ENCODE measurements at regions not wholly inside any gene's neighbourhood (a gene's known extent, or its start where the extent isn't known, plus 50 kb on each side); places are given as distances from the start of the nearest gene placed in this dataset.

DNA sequence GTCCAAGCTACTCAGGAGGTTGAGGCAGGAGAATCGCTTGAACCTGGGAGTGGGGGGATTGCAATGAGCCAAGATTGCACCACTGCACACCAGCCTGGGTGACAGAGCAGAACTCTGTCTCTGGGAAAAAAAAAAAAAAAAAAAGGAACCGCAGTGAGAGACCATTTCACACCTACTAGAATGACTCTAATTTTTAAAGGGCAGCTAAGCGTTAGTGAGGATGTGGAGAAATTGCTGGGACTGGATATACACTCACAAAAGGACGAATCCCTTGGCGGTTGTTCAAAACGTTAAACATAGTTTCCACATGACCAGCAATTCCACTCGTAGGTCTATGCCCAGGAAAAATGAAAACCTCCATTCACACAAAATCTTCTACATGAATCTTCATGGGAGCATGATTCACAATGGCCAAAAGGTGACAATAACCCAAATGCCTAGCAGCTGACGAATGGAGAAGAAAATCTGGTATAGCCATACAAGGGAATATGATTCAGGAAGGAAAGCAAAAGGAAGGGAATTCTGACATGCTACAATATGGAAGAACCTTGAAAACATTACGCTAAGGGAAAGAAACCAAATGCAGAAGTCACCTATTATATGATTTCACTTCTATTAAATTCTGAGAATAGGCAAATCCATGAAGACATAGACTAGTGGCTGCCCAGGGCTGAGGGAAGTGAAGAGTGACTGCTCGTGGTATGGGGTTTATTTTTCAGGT lies 127.0 kb downstream of the CHSY1 start:
- Histone ChIP-seq H3K4me3 (ENCODE audit: insufficient read depth, low read depth, low read length) (no peak overlapping the region), H3K79me2 (ENCODE audit: insufficient read depth, low read length) (no peaks in the 10 kb centered on the region), H3K4me2 (ENCODE audit: low read length) (peak overlapping the region; percentile 63), H3K9ac (ENCODE audit: low read length) (peak overlapping the region; percentile 72), H4K20me1 (ENCODE audit: insufficient read depth, low read length) (no peaks in the 10 kb centered on the region), H2AFZ (ENCODE audit: low read depth, low read length) (no peak overlapping the region), H3K36me3 (ENCODE audit: insufficient read depth, low read length) (no peaks in the 10 kb centered on the region), H3K9me3 (ENCODE audit: insufficient read depth, low read depth, low read length) (peaks cover 6% of the 10 kb centered on the region), H3K4me1 (ENCODE audit: insufficient read depth, low read length) (peaks cover 46% of the 10 kb centered on the region), H3K27me3 (ENCODE audit: insufficient read depth, low read length) (no peaks in the 10 kb centered on the region), H3K27ac (ENCODE audit: low read depth, low read length) (peak overlapping the region; percentile 98)
- Mint-ChIP-seq H3K27me3 (ENCODE audit: low read depth, unreplicated experiment) (peaks cover under 1% of the 10 kb centered on the region), H3K4me1 (ENCODE audit: low read depth, unreplicated experiment) (peaks cover 13% of the 10 kb centered on the region), H3K36me3 (ENCODE audit: low read depth, unreplicated experiment) (no peaks in the 10 kb centered on the region), H3K4me3 (ENCODE audit: unreplicated experiment) (no peak overlapping the region), H3K27ac (ENCODE audit: unreplicated experiment) (no peak overlapping the region), H3K9me3 (ENCODE audit: unreplicated experiment) (peaks cover 7% of the 10 kb centered on the region)
- TF ChIP-seq CTCF (IDR thresholded peaks at IDR 0.05; ENCODE audit: insufficient read depth, low read depth, low read length): no peak
- TF ChIP-seq EZH2 (IDR thresholded peaks at IDR 0.05; ENCODE audit: insufficient read depth, low read length): no peak
- peak; percentile 99 for DNase-seq (ENCODE audit: low read depth)
- FAIRE-seq: no peak

DNA sequence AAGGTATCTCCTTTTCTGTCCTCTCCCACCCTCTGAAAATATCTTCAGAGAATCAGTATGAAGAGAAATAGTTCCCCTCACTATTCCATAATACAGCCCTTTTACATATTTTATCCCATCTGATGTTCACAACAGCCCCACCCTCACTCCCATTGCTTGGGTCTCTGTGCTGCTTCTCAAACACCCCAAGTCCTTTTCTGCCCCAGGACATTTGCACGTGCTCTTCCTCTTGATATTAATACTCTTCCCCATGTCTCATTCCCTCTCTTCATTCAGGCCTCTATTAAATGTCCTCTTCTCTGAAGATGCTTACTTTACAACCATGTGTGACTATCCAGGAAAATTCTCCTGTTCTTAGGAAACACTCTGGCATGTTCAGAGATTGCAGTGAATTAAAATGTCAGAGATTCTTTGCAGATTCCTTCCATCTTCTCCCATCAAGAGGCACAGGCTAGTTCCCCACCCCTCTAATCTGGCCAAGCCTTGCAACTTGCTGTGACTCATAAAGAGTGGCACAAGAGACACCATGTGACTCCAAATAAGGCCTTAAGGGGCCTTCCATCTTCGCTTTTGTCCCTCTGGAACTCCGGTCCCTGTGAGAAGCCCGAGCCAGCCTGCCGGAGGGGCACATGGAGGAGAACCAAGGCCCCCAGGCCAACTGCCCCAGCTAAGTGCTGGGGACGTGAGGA lies 128.5 kb downstream of the CHSY1 start:
- Histone ChIP-seq H3K36me3 (ENCODE audit: insufficient read depth, low read length) (no peaks in the 10 kb centered on the region), H2AFZ (ENCODE audit: low read depth, low read length) (no peak overlapping the region), H3K9me3 (ENCODE audit: insufficient read depth, low read depth, low read length) (no peaks in the 10 kb centered on the region), H3K9ac (ENCODE audit: low read length) (no peak overlapping the region), H3K79me2 (ENCODE audit: insufficient read depth, low read length) (no peaks in the 10 kb centered on the region), H4K20me1 (ENCODE audit: insufficient read depth, low read length) (no peaks in the 10 kb centered on the region), H3K27me3 (ENCODE audit: insufficient read depth, low read length) (no peaks in the 10 kb centered on the region), H3K4me2 (ENCODE audit: low read length) (no peak overlapping the region), H3K4me1 (ENCODE audit: insufficient read depth, low read length) (peaks cover 39% of the 10 kb centered on the region), H3K27ac (ENCODE audit: low read depth, low read length) (peak overlapping the region; percentile 98), H3K4me3 (ENCODE audit: insufficient read depth, low read depth, low read length) (no peak overlapping the region)
- TF ChIP-seq EZH2 (IDR thresholded peaks at IDR 0.05; ENCODE audit: insufficient read depth, low read length) (no peak), CTCF (IDR thresholded peaks at IDR 0.05; ENCODE audit: insufficient read depth, low read depth, low read length) (no peak)
- Mint-ChIP-seq H3K27ac (ENCODE audit: unreplicated experiment) (no peak overlapping the region), H3K9me3 (ENCODE audit: unreplicated experiment) (peaks cover 7% of the 10 kb centered on the region), H3K27me3 (ENCODE audit: low read depth, unreplicated experiment) (peaks cover 4% of the 10 kb centered on the region), H3K4me1 (ENCODE audit: low read depth, unreplicated experiment) (peaks cover 13% of the 10 kb centered on the region), H3K4me3 (ENCODE audit: unreplicated experiment) (no peak overlapping the region), H3K36me3 (ENCODE audit: low read depth, unreplicated experiment) (no peaks in the 10 kb centered on the region)
- DNase-seq (ENCODE audit: low read depth) (peak; percentile 61), FAIRE-seq (no peak)

DNA sequence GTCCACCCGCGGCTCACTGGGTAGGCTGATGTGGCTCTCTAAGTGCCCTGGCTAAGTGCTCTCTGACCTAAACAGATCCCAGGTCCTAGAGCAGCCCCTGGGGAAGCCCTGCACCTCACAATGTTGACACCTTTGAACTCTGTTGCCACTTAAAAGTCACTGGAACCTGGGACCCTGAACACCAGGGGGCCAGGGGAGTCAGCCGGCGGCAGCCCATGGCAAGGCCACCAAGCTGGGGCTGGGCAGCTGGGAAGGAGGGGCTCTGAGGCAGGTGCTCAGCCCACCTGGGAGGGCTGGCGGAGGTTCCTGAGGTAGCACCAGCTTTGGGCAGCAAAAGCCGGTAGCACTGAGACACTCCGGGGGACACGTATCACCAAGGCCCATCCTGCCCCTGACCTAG lies 129.0 kb downstream of the CHSY1 start:
- H3K79me2 ChIP-seq (ENCODE audit: insufficient read depth, low read length): no peaks in the 10 kb centered on the region
- Mint-ChIP-seq H3K36me3 (ENCODE audit: low read depth, unreplicated experiment) (no peaks in the 10 kb centered on the region), H3K9me3 (ENCODE audit: unreplicated experiment) (peaks cover 4% of the 10 kb centered on the region), H3K27ac (ENCODE audit: unreplicated experiment) (no peak overlapping the region), H3K27me3 (ENCODE audit: low read depth, unreplicated experiment) (peaks cover 4% of the 10 kb centered on the region), H3K4me1 (ENCODE audit: low read depth, unreplicated experiment) (peaks cover 9% of the 10 kb centered on the region), H3K4me3 (ENCODE audit: unreplicated experiment) (no peak overlapping the region)
- H3K36me3 ChIP-seq (ENCODE audit: insufficient read depth, low read length): no peaks in the 10 kb centered on the region
- no peaks in the 10 kb centered on the region for H3K9me3 ChIP-seq (ENCODE audit: insufficient read depth, low read depth, low read length)
- no peaks in the 10 kb centered on the region for H4K20me1 ChIP-seq (ENCODE audit: insufficient read depth, low read length)
- FAIRE-seq (no peak), DNase-seq (ENCODE audit: low read depth) (no peak)
- H3K4me2 ChIP-seq (ENCODE audit: low read length): no peak overlapping the region
- H3K4me1 ChIP-seq (ENCODE audit: insufficient read depth, low read length): peaks cover 35% of the 10 kb centered on the region
- no peak overlapping the region for H3K4me3 ChIP-seq (ENCODE audit: insufficient read depth, low read depth, low read length)
- no peaks in the 10 kb centered on the region for H3K27me3 ChIP-seq (ENCODE audit: insufficient read depth, low read length)
- H3K9ac ChIP-seq (ENCODE audit: low read length): no peak overlapping the region
- H3K27ac ChIP-seq (ENCODE audit: low read depth, low read length): no peak overlapping the region
- H2AFZ ChIP-seq (ENCODE audit: low read depth, low read length): no peak overlapping the region
- TF ChIP-seq CTCF (IDR thresholded peaks at IDR 0.05; ENCODE audit: insufficient read depth, low read depth, low read length) (no peak), EZH2 (IDR thresholded peaks at IDR 0.05; ENCODE audit: insufficient read depth, low read length) (no peak)
